Caco-2 (cell line): ENCODE measurements at regions not wholly inside any gene's neighbourhood (a gene's known extent, or its start where the extent isn't known, plus 50 kb on each side); places are given as distances from the start of the nearest gene placed in this dataset.

Experiments used
- BruUV-seq: library from RNA; stranded (reverse); fragments of 400-500 nt; replicated peaks from 2 replicates; lab custom pipeline; 2021; lab: Mats Ljungman, UMichigan
- CTCF ChIA-PET: fragments of 300-600 bp; sonication (Branson Sonifier 250); formaldehyde crosslinking; loops from one replicate; lab custom pipeline; 2022; ENCODE audit warnings: antibody characterized with exemption; lab: Charles Lee
- POLR2A ChIA-PET: fragments of 300-600 bp; sonication (Branson Sonifier 250); formaldehyde crosslinking; loops from one replicate; lab custom pipeline; 2022; ENCODE audit warnings: antibody characterized with exemption; lab: Charles Lee
- DNase-seq, 2 experiments: peaks; one replicate each; pipeline versions ENCODE4 v3.0.0 to v3.0.0-alpha.2; 2020 to 2022
- H3K27me3 ChIP-seq: replicated peaks from 2 replicates; pipeline ENCODE4 v1.6.0; 2011; ENCODE audit warnings: low read length; ENCODE audit not compliant: control insufficient read depth, insufficient read depth
- H3K36me3 ChIP-seq: 2 replicates; pipeline ENCODE4 v1.5.1; 2011; ENCODE audit warnings: low read length; ENCODE audit not compliant: control insufficient read depth, insufficient read depth
- H3K4me1 ChIP-seq: fragments of 250-450 bp; sonication (Bioruptor Pico); 2 replicates; pipeline ENCODE4 v1.5.1; 2020; ENCODE audit warnings: mild to moderate bottlenecking
- H3K4me3 ChIP-seq: 2 replicates; pipeline ENCODE4 v1.5.1; 2011; ENCODE audit warnings: low read depth, mild to moderate bottlenecking, control low read depth, low read length
- H3K9me3 ChIP-seq: fragments of 250-450 bp; sonication (Bioruptor Pico); 2 replicates; pipeline ENCODE4 v1.5.1; 2020; ENCODE audit warnings: mild to moderate bottlenecking, moderate library complexity
- H3K27ac Mint-ChIP-seq: one replicate; pipeline ENCODE4 v1.8.0; 2022; ENCODE audit warnings: mixed read lengths; ENCODE audit not compliant: unreplicated experiment
- H3K27me3 Mint-ChIP-seq: one replicate; pipeline ENCODE4 v1.8.0; 2022; ENCODE audit warnings: mixed read lengths; ENCODE audit not compliant: insufficient read depth, unreplicated experiment
- H3K36me3 Mint-ChIP-seq: one replicate; pipeline ENCODE4 v1.8.0; 2022; ENCODE audit warnings: mild to moderate bottlenecking, mixed read lengths; ENCODE audit not compliant: insufficient read depth, unreplicated experiment
- H3K4me1 Mint-ChIP-seq: one replicate; pipeline ENCODE4 v1.8.0; 2022; ENCODE audit warnings: low read depth, mixed read lengths; ENCODE audit not compliant: unreplicated experiment
- H3K4me3 Mint-ChIP-seq: one replicate; pipeline ENCODE4 v1.8.0; 2022; ENCODE audit warnings: mild to moderate bottlenecking, moderate library complexity, mixed read lengths; ENCODE audit not compliant: unreplicated experiment
- H3K9me3 Mint-ChIP-seq: one replicate; pipeline ENCODE4 v1.8.0; 2022; ENCODE audit warnings: mixed read lengths; ENCODE audit not compliant: unreplicated experiment
- intact Hi-C: fragments of 100-400 bp; cut with micrococcal nuclease; formaldehyde crosslinking; loops from one replicate; pipeline ENCODE4 v1.10.0; 2022; ENCODE audit not compliant: unreplicated experiment
- TF ChIP-seq, protein P1 (sequence below), 2 experiments: fragments of 200-600 bp in 1 of 2; IDR thresholded peaks; 1 replicate in 1 of 2; 2 replicates in 1 of 2; pipeline versions ENCODE4 v1.5.1 to v1.8.0; 2011 to 2022; ENCODE audit warnings: antibody characterized with exemption in 1 of 2, control low read depth in 1 of 2, inconsistent platforms in 1 of 2, low read depth in 1 of 2, low read length in 1 of 2, mild to moderate bottlenecking in 1 of 2, moderate library complexity in 1 of 2; ENCODE audit not compliant: insufficient read depth in 1 of 2, severe bottlenecking in 1 of 2, unreplicated experiment in 1 of 2

DNA sequence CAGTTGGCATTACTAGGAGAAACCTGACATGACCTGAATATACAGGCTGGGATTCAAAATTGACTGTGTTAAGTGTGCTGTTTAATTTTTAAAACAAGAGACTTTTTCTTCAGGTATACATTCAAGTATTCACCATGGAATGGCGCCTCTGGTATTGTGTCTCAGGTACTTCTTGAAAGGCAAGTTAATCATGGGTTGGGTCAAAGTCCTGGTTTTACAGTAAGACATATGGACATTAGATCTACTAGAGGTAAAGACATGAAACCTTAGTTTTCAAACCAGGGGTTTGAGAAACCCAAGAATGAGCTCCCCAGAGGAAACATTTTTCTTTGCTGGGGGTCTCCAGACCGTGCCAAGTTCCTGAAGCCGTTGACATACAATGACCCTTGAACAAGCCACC is 232.4 kb downstream of the SAMD5 start:
- H3K4me1 Mint-ChIP-seq = peaks cover 10% of the 10 kb centered on the region
- H3K9me3 Mint-ChIP-seq = no peaks in the 10 kb centered on the region
- Histone ChIP-seq H3K36me3 (no peaks in the 10 kb centered on the region), H3K27me3 (no peaks in the 10 kb centered on the region), H3K9me3 (no peaks in the 10 kb centered on the region), H3K4me1 (peaks cover 20% of the 10 kb centered on the region; the same call in 1 of the 2 replicates), H3K4me3 (no peak overlapping the region)
- H3K27me3 Mint-ChIP-seq = no peaks in the 10 kb centered on the region
- no TSS peak for BruUV-seq
- H3K27ac Mint-ChIP-seq = no peak overlapping the region
- CTCF ChIA-PET = no interaction called here
- TF ChIP-seq, protein P1, sequence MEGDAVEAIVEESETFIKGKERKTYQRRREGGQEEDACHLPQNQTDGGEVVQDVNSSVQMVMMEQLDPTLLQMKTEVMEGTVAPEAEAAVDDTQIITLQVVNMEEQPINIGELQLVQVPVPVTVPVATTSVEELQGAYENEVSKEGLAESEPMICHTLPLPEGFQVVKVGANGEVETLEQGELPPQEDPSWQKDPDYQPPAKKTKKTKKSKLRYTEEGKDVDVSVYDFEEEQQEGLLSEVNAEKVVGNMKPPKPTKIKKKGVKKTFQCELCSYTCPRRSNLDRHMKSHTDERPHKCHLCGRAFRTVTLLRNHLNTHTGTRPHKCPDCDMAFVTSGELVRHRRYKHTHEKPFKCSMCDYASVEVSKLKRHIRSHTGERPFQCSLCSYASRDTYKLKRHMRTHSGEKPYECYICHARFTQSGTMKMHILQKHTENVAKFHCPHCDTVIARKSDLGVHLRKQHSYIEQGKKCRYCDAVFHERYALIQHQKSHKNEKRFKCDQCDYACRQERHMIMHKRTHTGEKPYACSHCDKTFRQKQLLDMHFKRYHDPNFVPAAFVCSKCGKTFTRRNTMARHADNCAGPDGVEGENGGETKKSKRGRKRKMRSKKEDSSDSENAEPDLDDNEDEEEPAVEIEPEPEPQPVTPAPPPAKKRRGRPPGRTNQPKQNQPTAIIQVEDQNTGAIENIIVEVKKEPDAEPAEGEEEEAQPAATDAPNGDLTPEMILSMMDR (IDR thresholded peaks at IDR 0.05; ENCODE audit: insufficient read depth in 1 of 2, low read depth in 1 of 2, low read length in 1 of 2, severe bottlenecking in 1 of 2, unreplicated experiment in 1 of 2) = no peak
- no peak overlapping the region for H3K4me3 Mint-ChIP-seq
- intact Hi-C loops = no loop called here
- no peaks in the 10 kb centered on the region for H3K36me3 Mint-ChIP-seq
- POLR2A ChIA-PET = no interaction called here
- DNase-seq = no peak

DNA sequence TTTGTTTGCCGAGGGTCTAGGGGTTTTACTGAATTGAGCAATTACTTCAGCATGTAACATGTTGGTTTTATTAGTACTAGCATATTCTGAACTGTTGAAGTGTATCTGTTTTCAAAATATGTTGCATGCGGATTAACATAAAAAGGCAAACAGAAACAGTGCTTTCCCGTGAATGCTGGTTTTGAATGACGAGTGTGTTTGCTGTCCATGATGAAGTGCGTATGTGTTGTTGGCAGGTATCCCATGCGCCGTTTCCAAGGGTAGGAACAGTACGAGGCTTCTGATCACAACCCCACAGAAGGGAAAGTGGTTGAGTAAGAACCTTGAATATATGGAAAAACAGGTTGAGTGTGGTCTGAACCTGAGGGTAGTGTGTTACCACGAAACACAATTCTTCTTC is 232.9 kb downstream of the SAMD5 start:
- Mint-ChIP-seq H3K27me3 (no peaks in the 10 kb centered on the region), H3K9me3 (no peaks in the 10 kb centered on the region), H3K4me1 (peaks cover 10% of the 10 kb centered on the region), H3K4me3 (no peak overlapping the region), H3K36me3 (no peaks in the 10 kb centered on the region), H3K27ac (no peak overlapping the region)
- intact Hi-C loops = no loop called here
- ChIA-PET CTCF (no interaction called here), POLR2A (no interaction called here)
- H3K4me1 ChIP-seq = peaks cover 20% of the 10 kb centered on the region; the same call in 1 of the 2 replicates
- BruUV-seq = no TSS peak
- no peaks in the 10 kb centered on the region for H3K9me3 ChIP-seq
- H3K36me3 ChIP-seq = no peaks in the 10 kb centered on the region
- no peak for DNase-seq
- TF ChIP-seq, protein P1 (IDR thresholded peaks at IDR 0.05; ENCODE audit: insufficient read depth in 1 of 2, low read depth in 1 of 2, low read length in 1 of 2, severe bottlenecking in 1 of 2, unreplicated experiment in 1 of 2) = no peak
- no peaks in the 10 kb centered on the region for H3K27me3 ChIP-seq
- no peak overlapping the region for H3K4me3 ChIP-seq

DNA sequence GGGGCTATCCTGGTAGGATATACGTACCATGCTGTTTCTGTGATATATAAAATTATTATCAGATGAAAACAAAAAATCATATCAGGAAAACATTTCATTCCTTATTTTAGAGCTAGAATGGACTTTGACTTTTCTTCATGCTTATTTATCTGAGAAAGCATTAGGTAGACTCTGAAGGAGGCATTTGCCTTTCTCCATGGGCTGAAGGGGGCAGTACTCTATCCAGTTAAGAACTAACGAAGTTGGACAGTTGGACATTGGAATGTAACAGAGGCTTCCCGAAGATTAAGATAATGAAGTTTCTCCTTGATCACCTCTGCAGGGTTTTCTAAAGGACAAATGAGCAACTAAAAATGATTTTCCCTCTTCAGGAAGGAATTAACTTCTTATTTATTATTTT is 233.9 kb downstream of the SAMD5 start:
- Histone ChIP-seq H3K27me3 (no peaks in the 10 kb centered on the region), H3K4me1 (peaks cover 20% of the 10 kb centered on the region; the same call in 1 of the 2 replicates), H3K9me3 (no peaks in the 10 kb centered on the region), H3K4me3 (no peak overlapping the region), H3K36me3 (no peaks in the 10 kb centered on the region)
- H3K4me1 Mint-ChIP-seq = peaks cover 10% of the 10 kb centered on the region
- ChIA-PET POLR2A (no interaction called here), CTCF (no interaction called here)
- BruUV-seq = no TSS peak
- H3K27ac Mint-ChIP-seq = no peak overlapping the region
- no peak for DNase-seq
- no peak overlapping the region for H3K4me3 Mint-ChIP-seq
- intact Hi-C loops = no loop called here
- TF ChIP-seq, protein P1 (IDR thresholded peaks at IDR 0.05; ENCODE audit: insufficient read depth in 1 of 2, low read depth in 1 of 2, low read length in 1 of 2, severe bottlenecking in 1 of 2, unreplicated experiment in 1 of 2) = no peak
- H3K9me3 Mint-ChIP-seq = no peaks in the 10 kb centered on the region
- no peaks in the 10 kb centered on the region for H3K27me3 Mint-ChIP-seq
- H3K36me3 Mint-ChIP-seq = no peaks in the 10 kb centered on the region
